B cell (primary cell): ENCODE measurements at regions not wholly inside any gene's neighbourhood (a gene's known extent, or its start where the extent isn't known, plus 50 kb on each side); places are given as distances from the start of the nearest gene placed in this dataset.

Experiments used
- EZH2 ChIP-seq: IDR thresholded peaks from 2 replicates; pipeline ENCODE4 v1.6.1; 2012; ENCODE audit warnings: borderline replicate concordance, low read depth, mild to moderate bottlenecking, moderate library complexity, low read length; ENCODE audit not compliant: insufficient read depth, poor library complexity, severe bottlenecking
- TF ChIP-seq, protein P1 (sequence below): fragments of 200-600 bp; IDR thresholded peaks from one replicate; pipeline ENCODE4 v1.8.0; 2022; ENCODE audit warnings: antibody characterized with exemption, mild to moderate bottlenecking

DNA sequence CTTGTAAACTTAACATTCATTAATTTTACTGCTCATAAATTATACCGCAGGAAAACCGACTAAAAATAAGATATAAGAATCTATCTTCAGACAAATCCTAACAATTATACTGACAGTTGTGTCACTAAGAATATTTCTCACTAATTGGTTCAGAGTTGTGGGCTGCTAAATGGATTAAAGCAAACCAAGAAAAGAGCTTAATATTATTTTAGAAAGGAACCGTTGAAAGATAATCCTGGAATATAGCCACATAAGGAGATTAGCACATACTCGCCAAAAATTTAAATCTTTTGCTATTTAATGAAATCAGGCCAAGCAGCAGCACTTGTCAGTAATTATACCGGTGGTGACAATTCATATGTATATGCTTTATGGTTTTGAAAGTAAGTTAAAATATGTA is 132.8 kb downstream of the SLIT2 start:
- TF ChIP-seq, protein P1, sequence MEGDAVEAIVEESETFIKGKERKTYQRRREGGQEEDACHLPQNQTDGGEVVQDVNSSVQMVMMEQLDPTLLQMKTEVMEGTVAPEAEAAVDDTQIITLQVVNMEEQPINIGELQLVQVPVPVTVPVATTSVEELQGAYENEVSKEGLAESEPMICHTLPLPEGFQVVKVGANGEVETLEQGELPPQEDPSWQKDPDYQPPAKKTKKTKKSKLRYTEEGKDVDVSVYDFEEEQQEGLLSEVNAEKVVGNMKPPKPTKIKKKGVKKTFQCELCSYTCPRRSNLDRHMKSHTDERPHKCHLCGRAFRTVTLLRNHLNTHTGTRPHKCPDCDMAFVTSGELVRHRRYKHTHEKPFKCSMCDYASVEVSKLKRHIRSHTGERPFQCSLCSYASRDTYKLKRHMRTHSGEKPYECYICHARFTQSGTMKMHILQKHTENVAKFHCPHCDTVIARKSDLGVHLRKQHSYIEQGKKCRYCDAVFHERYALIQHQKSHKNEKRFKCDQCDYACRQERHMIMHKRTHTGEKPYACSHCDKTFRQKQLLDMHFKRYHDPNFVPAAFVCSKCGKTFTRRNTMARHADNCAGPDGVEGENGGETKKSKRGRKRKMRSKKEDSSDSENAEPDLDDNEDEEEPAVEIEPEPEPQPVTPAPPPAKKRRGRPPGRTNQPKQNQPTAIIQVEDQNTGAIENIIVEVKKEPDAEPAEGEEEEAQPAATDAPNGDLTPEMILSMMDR: no peak
- no peak for TF ChIP-seq EZH2
